IPS DF 6.9 (cell line): ENCODE measurements at regions not wholly inside any gene's neighbourhood (a gene's known extent, or its start where the extent isn't known, plus 50 kb on each side); places are given as distances from the start of the nearest gene placed in this dataset.

Experiments
- DNase-seq: peaks from one replicate; pipeline ENCODE4 v3.0.0-alpha.2; 2013; ENCODE audit warnings: low read depth, low spot score
- H3K27ac ChIP-seq: one replicate; pipeline ENCODE4 v1.5.1; 2013; ENCODE audit warnings: low read length, control low read depth
- H3K27me3 ChIP-seq: 2 replicates; pipeline ENCODE4 v1.6.1; 2013; ENCODE audit warnings: mild to moderate bottlenecking, low read length; ENCODE audit not compliant: control insufficient read depth, insufficient read depth
- H3K36me3 ChIP-seq: 2 replicates; pipeline ENCODE4 v1.6.1; 2013; ENCODE audit warnings: low read length; ENCODE audit not compliant: control insufficient read depth, insufficient read depth
- H3K4me1 ChIP-seq: 2 replicates; pipeline ENCODE4 v1.6.1; 2013; ENCODE audit warnings: low read length; ENCODE audit not compliant: control insufficient read depth, insufficient read depth
- H3K4me3 ChIP-seq: 2 replicates; pipeline ENCODE4 v1.5.1; 2013; ENCODE audit warnings: mild to moderate bottlenecking, low read length
- H3K9me3 ChIP-seq: 2 replicates; pipeline ENCODE4 v1.6.1; 2013; ENCODE audit warnings: low read length, inconsistent platforms; ENCODE audit not compliant: control insufficient read depth, insufficient read depth
- WGBS: extraction: QIAGEN DNeasy Blood & Tissue Kit; methylation state at CpG from one replicate; pipeline ENCODE4 v1.1.7; 2013; ENCODE audit warnings: mixed read lengths, missing lambda C conversion rate; ENCODE audit not compliant: insufficient read length, insufficient coverage; 5-methylcytosine and 5-hydroxymethylcytosine counted together

- H3K4me1 ChIP-seq, result no peaks in the 10 kb centered on the region
- H3K36me3 ChIP-seq, result no peaks in the 10 kb centered on the region
- no peaks in the 10 kb centered on the region for H3K27me3 ChIP-seq
- H3K27ac ChIP-seq, result no peak overlapping the region
- no CpG with 5 or more reads among the region's 5 CpGs for WGBS
- H3K4me3 ChIP-seq, result no peak overlapping the region
- peaks cover 17% of the 10 kb centered on the region for H3K9me3 ChIP-seq
- no peak for DNase-seq
Measured at GRCh38 chr3:853489-853888, 239.3 kb upstream of the CNTN6 start.

- H3K27ac ChIP-seq, result no peak overlapping the region
- no CpG with 5 or more reads among the region's 9 CpGs for WGBS
- H3K36me3 ChIP-seq, result no peaks in the 10 kb centered on the region
- DNase-seq, result no peak
- peaks cover 15% of the 10 kb centered on the region for H3K9me3 ChIP-seq
- H3K27me3 ChIP-seq, result no peaks in the 10 kb centered on the region
- H3K4me1 ChIP-seq, result no peaks in the 10 kb centered on the region
- H3K4me3 ChIP-seq, result no peak overlapping the region
Measured at GRCh38 chr3:859135-859534, 233.7 kb upstream of the CNTN6 start.

GRCh38 chr3:861721-862120, 231.1 kb upstream of the CNTN6 start:
- no CpG with 5 or more reads among the region's 2 CpGs for WGBS
- H3K36me3 ChIP-seq, result no peaks in the 10 kb centered on the region
- H3K4me1 ChIP-seq, result no peaks in the 10 kb centered on the region
- H3K27ac ChIP-seq, result no peak overlapping the region
- DNase-seq, result no peak
- peaks cover 13% of the 10 kb centered on the region for H3K9me3 ChIP-seq
- no peaks in the 10 kb centered on the region for H3K27me3 ChIP-seq
- no peak overlapping the region for H3K4me3 ChIP-seq

GRCh38 chr3:869269-869668, 223.6 kb upstream of the CNTN6 start:
- Histone ChIP-seq H3K4me1 (no peaks in the 10 kb centered on the region), H3K4me3 (no peak overlapping the region), H3K27me3 (no peaks in the 10 kb centered on the region), H3K27ac (no peak overlapping the region), H3K9me3 (peaks cover 2% of the 10 kb centered on the region; the same call in 1 of the 2 replicates), H3K36me3 (no peaks in the 10 kb centered on the region)
- WGBS, result no CpG with 5 or more reads among the region's 1 CpG
- DNase-seq, result no peak

GRCh38 chr3:869734-870133, 223.1 kb upstream of the CNTN6 start:
- no peaks in the 10 kb centered on the region for H3K27me3 ChIP-seq
- peaks cover 2% of the 10 kb centered on the region; the same call in 1 of the 2 replicates for H3K9me3 ChIP-seq
- no CpG with 5 or more reads among the region's 2 CpGs for WGBS
- H3K4me1 ChIP-seq, result no peaks in the 10 kb centered on the region
- H3K36me3 ChIP-seq, result no peaks in the 10 kb centered on the region
- H3K27ac ChIP-seq, result no peak overlapping the region
- no peak for DNase-seq
- H3K4me3 ChIP-seq, result no peak overlapping the region

GRCh38 chr3:871651-872050, 221.2 kb upstream of the CNTN6 start:
- no peaks in the 10 kb centered on the region for H3K4me1 ChIP-seq
- no peak overlapping the region for H3K4me3 ChIP-seq
- H3K27ac ChIP-seq, result no peak overlapping the region
- no peaks in the 10 kb centered on the region for H3K36me3 ChIP-seq
- peaks cover 2% of the 10 kb centered on the region; the same call in 1 of the 2 replicates for H3K9me3 ChIP-seq
- no peaks in the 10 kb centered on the region for H3K27me3 ChIP-seq
- DNase-seq, result no peak
- WGBS, result no CpG with 5 or more reads among the region's 1 CpG

- Histone ChIP-seq H3K9me3 (peaks cover 3% of the 10 kb centered on the region; the same call in 1 of the 2 replicates), H3K4me1 (no peaks in the 10 kb centered on the region), H3K36me3 (no peaks in the 10 kb centered on the region), H3K27ac (no peak overlapping the region), H3K4me3 (no peak overlapping the region), H3K27me3 (no peaks in the 10 kb centered on the region)
- no CpG with 5 or more reads among the region's 1 CpG for WGBS
- DNase-seq, result no peak
Measured at GRCh38 chr3:877001-877400, 215.8 kb upstream of the CNTN6 start.

GRCh38 chr3:878746-879145, 214.1 kb upstream of the CNTN6 start:
- no peaks in the 10 kb centered on the region for H3K4me1 ChIP-seq
- no peak for DNase-seq
- WGBS, result no CpG with 5 or more reads among the region's 1 CpG
- no peak overlapping the region for H3K27ac ChIP-seq
- no peak overlapping the region for H3K4me3 ChIP-seq
- H3K36me3 ChIP-seq, result no peaks in the 10 kb centered on the region
- no peaks in the 10 kb centered on the region for H3K27me3 ChIP-seq
- peaks cover 3% of the 10 kb centered on the region; the same call in 1 of the 2 replicates for H3K9me3 ChIP-seq

GRCh38 chr3:880371-880770, 212.5 kb upstream of the CNTN6 start:
- Histone ChIP-seq H3K9me3 (peaks cover 5% of the 10 kb centered on the region; the same call in 1 of the 2 replicates), H3K27me3 (no peaks in the 10 kb centered on the region), H3K4me1 (no peaks in the 10 kb centered on the region), H3K27ac (no peak overlapping the region), H3K4me3 (no peak overlapping the region), H3K36me3 (no peaks in the 10 kb centered on the region)
- WGBS, result no CpG with 5 or more reads among the region's 3 CpGs
- DNase-seq, result no peak

- H3K9me3 ChIP-seq, result peaks cover 5% of the 10 kb centered on the region; the same call in 1 of the 2 replicates
- H3K4me1 ChIP-seq, result no peaks in the 10 kb centered on the region
- no peak overlapping the region for H3K4me3 ChIP-seq
- whole genome bisulfite sequencing, result no CpG with 5 or more reads among the region's 3 CpGs
- no peaks in the 10 kb centered on the region for H3K27me3 ChIP-seq
- H3K36me3 ChIP-seq, result no peaks in the 10 kb centered on the region
- H3K27ac ChIP-seq, result no peak overlapping the region
- no peak for DNase-seq
Measured at GRCh38 chr3:882533-882932, 210.3 kb upstream of the CNTN6 start.

GRCh38 chr3:901953-902778, 190.7 kb upstream of the CNTN6 start:
- DNase-seq, result no peak
- H3K27me3 ChIP-seq, result no peaks in the 10 kb centered on the region
- H3K9me3 ChIP-seq, result peaks cover 4% of the 10 kb centered on the region
- no peaks in the 10 kb centered on the region for H3K36me3 ChIP-seq
- H3K4me1 ChIP-seq, result no peaks in the 10 kb centered on the region
- no peak overlapping the region for H3K27ac ChIP-seq
- no CpG with 5 or more reads among the region's 2 CpGs for WGBS
- no peak overlapping the region for H3K4me3 ChIP-seq
